NCI-H146 (cell line): ENCODE measurements at regions not wholly inside any gene's neighbourhood (a gene's known extent, or its start where the extent isn't known, plus 50 kb on each side); places are given as distances from the start of the nearest gene placed in this dataset.
A peak's percentile ranks its signal among the peaks of the same experiment; 100 is the strongest.
"Not testable (repeated sequence)": the region's sequence is repeated elsewhere in the genome, so short reads cannot be mapped to it uniquely, and the experiment has no call there.

Source experiments
- DNase-seq: peaks from one replicate; lab custom pipeline; 2025; lab: John Stamatoyannopoulos, UW

DNA sequence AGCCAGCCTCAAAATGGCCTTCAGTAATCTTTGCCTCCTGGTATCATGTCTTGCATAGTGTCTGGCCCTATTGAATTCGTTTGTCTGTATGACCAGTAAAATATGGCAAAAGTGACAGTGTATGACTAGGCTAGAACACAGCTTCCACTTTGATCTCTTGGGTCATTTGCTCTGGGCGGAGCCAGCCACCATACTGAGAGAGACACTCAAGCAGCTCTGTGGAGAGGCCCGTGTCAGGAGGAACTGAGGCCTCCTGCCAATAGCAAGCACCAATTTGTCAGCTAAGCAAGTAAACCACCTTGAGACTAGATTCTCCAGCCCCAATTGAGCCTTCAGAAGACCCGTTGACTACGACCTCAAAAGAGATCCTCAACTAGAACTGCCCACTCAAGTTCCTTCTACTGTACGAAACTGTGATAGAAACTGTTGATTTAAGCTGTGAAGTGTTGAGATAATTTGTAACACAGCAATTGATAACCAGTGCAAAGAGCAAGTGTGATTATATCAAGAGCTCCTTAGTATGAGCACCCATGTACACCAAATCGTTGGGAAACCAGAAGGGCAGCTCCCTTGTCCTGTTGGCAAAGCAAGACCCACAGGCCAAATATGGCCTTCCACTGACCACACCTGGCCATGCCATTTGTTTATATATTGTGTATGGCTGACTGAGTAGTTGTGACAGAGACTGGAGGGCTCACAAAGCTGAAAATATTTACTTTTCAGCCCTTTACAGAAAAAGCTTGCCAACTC, 52.7 kb upstream of the SERBP1 start:
- DNase-seq = no peak

DNA sequence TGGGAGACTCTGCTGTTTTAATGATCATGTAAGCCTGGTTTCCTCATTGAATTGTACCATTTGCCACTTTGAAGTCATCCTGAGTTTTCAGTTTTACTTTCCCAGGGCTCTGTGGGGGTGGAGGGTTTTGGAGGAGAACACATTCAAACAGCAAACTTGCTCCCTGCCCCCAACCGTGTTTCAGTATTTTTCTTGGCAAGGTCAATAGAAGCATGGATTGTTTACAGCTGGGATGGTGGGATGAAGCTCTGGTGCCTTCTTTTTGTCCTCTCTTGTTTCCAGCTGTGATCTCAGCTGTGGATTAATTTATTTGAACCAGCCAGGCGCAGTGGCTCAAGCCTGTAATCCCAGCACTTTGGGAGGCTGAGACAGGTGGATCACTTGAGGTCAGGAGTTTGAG, 54.3 kb upstream of the SERBP1 start:
- DNase-seq = peak; percentile 68

DNA sequence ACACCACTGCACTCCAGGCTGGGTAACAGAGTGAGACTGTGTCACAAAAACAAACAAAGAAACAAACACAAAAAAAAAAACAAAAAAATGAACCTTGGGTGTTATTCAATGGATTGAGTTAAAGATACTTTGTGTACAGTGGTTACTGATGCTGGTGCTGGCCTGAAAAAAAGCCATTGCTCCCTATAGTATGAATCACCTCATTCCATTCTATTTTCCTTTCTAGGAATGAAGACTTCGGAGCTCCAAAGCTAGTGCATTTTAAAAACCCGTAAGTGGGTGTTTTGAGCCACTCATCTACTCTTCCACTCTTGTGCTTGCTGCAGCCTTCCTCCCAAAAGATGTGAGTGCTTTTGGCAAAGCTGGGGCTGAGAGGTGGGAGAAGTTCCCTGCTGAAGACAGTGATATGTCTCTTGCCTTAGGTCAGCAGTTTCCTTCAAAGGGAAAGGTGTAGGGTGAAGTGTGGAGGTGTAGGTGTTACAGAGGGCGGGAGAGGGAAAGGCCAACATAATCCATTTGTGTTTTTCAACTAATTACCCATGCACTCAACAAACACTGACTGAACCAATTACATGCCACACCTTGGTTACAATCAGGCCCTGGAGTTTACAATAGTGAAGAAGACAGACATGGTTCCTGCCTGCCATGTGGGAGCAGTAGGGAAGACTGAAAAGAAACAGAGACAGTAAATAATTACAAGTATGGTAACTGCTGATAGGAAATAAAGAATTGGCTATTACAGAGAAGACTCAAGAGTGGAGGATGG, 55.0 kb upstream of the SERBP1 start:
- peak; percentile 80 for DNase-seq

DNA sequence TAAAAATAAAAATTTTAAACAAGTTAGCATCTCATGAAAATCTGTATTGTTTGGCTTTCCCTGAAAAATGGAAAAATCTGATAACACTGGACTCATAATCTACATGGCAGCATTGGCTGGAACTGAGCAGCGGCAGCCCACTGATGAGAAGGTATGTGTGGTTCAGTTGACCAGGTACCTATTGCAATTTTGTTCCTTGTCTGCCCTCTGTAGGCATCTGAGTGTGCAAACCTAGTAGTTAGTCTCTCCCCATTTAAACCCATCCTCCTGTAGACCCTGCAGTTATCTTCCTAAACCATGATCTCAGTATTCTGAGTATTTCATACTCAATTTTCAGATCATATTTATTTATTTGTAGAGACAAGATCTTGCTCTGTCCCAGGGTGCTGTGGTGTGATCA, 59.4 kb upstream of the SERBP1 start:
- peak; percentile 56 for DNase-seq

DNA sequence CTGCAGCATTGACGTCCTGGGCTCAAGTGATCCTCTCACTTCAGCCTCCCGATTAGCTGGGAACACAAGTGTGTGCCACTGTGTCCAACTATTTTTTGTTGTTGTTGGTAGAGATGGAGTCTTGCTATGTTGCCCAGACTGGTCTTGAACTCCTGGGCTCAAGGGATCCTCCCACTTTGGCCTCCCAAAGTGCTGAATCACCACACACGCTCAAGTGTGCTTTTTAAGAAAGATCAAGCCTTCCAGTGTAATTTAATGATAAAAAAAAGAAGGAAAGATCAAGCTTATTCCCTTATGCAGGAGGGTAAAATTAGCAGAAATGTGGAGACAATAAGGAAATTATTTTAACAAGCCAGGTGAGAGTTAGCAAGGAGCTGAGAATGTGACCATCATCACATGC, 61.1 kb upstream of the SERBP1 start:
- DNase-seq = no peak

DNA sequence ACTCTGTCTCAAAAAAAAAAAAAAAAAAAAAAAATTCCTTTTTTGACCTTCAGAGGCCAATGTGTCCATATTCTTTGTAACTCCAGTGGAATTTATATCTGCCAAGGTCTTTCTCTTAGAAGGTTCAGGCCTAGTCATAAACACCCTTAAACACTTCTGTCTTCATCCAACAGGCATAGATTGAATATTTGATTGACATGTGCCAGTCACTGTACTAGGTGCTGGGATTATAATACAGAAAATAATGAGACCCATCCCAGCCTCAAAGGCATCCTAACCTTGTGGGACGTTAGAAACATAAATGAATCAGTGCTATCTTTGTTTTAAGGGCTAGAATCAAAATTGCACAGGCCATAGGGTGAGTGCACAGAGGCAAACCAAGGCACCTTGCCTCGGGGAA, 62.9 kb upstream of the SERBP1 start:
- no peak for DNase-seq

DNA sequence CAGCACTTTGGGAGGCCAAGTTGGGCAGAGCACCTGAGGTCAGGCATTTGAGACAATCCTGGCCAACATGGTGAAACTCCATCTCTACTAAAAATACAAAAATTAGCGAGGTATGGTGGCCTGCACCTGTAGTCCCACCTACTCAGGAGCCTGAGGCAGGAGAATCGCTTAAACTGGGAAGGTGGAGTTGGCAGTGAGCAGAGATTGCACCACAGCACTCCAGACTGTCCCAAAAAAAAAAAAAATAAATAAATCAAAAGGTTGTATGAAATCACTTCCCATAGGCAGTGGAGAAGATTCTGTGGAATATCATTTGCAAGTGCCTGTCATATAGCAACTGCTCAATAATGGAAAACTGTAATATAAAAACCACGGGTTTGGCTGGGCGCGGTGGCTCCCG, 65.1 kb upstream of the SERBP1 start:
- DNase-seq = no peak

DNA sequence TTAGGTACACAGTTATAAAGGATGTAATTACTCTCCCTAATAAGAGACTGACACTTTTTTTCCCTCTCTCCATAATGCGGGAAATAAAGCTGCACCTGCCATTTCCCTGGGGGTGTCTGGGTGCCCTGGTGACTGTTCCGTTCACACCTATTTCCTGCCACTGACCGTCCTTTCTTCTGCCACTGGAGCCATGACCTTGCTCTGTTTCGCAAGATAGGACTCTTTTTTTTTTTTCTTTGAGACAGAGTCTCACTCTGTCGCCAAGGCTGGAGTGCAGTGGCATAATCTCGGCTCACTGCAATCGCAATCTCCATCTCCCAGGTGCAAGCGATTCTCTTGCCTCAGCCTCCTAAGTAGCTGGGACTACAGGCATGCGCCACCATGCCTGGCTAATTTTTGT, 66.1 kb upstream of the SERBP1 start:
- DNase-seq = peak; percentile 96

DNA sequence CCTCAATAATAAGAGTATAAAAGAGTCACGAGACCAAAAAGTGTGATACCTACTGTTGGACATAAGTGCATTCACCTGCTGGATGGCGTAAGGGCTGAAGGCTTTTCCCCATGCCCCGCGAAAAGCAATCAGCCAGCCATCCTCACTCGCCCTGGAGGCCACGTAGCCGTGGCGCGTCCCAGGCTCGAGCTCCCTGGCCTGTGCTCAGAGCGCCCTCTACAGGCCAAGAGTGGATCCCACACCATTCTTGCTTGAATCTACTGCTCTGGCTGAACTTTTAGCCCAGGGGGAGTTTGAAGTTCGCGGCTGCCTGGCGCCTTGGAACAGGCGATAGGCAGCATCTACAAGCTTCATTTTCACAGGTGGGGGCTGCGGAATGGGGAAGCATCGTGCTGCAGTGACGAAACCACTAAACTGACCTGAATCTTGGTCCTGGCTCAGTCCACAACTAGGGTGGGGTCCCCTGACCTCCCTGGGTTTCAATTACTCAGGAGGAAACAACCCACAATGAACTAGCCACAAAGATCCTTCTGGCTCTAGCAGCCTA, 70.3 kb upstream of the SERBP1 start:
- DNase-seq = peak; percentile 93

DNA sequence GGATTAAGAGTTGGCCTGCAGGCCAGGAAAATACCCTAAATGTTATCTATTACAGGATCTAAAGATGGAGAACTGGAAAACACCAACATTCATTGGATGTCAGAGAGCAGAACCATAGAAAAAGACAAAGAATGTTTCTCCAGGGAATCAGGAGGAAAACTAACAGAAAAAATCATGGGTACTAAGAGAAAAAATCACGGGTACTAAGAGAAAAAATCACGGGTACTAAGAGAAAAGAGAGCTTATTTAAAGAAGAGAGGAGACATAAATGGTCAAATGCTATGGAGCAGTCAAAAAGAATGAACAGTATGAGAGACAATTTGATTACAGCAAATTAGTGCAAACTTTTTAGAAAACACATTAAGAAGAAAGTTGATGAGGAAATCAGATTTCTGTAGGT, 73.8 kb upstream of the SERBP1 start:
- DNase-seq = no peak

DNA sequence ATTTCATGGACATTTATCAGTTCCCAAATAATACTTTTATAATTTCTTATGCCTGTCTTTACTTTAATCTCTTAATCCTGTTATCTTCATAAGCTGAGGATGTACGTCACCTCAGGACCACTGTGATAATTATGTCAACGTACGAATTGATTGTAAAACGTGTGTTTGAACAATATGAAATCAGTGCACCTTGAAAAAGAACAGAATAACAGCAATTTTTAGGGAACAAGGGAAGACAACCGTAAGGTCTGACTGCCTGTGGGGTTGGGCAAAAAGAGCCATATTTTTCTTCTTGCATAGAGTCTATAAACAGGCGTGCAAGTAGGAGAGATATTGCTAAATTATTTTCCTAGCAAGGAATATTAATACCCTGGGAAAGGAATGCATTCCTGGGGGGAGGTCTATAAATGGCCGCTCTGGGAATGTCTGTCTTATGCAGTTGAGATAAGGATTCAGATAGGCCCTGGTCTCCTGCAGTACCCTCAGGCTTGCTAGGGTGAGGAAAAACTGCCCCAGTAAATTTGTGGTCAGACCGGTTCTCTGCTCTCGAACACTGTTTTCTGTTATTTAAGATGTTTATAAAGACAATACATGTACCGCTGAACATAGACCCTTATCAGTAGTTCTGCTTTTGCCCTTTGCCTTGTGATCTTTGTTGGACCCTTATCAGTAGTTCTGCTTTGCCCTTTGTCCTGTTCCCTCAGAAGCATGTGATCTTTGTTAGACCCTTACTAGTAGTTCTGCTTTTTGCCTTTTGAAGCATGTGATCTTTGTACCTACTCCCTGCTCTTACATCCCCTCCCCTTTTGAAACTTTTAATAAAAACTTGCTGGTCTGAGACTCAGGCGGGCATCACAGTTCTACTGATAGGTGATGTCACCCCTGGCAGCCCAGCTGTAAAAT, 83.4 kb upstream of the SERBP1 start:
- not testable (repeated sequence) for DNase-seq

DNA sequence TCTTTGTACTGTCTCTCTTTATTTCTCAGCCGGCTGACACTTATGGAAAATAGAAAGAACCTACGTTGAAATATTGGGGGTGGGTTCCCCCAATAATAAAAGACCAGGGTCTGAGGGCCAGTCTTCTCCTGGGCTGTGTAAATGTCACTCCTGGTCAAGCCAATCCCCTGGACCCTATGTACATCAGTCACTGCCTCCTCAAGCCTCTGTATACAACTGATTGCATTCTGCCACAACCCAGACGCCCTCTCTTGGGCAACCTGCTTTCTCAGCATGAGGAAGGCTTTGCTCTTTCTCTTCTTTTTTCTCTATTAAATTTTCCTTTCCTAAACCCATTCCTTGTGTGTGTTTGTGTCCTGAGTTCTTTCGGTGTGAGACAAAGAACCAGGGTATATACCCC, 84.1 kb upstream of the SERBP1 start:
- DNase-seq = no peak

DNA sequence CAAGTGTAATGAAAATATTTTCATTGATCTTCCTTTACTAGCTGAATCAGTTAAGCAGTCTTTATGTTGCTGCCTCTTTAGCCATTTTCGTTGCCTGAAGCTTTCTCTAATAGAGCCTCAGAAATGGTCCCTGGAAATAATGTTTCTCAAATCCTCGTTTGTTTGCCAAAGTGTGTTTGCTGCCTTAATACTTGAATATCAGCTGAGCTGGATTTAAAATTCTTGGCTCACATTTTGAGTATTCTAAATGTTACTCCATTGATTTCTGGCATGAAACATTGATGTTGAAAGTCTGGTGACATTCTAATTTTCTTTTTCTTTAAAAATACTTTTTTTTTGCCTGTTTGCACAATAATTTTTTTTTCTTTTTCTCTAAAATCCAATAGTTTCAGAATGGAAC, 84.6 kb upstream of the SERBP1 start:
- DNase-seq = no peak

DNA sequence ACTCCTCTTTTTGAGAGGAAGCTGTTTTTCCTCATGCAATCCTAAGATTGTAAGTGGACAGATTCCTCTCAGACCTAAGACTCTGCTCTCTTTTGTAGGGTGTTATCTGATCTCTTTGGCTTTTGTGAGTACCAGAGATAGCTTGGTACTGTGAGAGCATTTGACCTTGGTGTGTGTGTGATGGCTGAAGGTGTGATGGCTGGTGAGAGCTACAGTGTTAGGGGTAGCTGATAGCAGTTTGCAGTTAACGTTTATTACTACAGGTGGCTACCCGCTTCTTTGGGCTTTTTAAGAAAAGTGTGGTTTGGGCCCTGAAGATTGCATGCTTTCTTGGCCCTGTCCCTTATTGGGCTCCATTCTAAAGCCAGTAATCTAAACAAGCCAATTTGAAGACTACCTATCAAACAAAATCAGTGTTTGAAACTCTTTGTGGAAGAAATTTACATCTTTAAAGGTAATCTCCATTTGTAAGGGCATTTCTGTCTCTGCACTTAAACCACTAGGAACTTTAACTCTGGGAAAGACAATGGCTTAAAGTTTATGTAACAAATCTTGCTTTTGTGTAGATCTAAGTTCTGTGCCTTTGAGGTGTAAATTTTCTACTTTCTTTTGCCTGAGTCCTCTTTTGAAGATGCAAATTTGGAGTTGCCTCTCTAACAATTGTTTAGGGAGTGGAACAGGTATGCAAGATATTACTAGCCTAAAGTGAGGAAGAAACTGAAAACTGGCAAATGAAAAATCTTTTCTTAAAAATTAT, 85.3 kb upstream of the SERBP1 start:
- DNase-seq = no peak

DNA sequence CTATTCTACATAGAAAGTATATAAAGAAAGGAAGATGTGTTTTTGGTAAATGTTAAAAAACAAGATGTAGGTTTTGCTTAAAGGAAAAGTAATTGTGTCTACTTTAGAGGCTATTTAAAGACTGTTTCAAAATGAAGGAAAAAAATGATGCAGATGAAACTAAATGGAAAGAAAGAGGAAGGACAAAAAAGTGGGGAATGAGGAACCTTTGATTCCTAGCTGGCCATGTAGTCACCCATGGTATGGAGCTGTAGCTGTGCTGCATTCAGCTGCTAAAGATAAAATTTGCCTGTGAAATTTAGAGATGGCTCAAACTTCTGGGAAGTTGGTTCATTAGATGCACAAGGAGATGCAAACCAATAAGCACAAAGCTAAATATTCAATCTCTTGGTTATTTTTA, 86.8 kb upstream of the SERBP1 start:
- no peak for DNase-seq

DNA sequence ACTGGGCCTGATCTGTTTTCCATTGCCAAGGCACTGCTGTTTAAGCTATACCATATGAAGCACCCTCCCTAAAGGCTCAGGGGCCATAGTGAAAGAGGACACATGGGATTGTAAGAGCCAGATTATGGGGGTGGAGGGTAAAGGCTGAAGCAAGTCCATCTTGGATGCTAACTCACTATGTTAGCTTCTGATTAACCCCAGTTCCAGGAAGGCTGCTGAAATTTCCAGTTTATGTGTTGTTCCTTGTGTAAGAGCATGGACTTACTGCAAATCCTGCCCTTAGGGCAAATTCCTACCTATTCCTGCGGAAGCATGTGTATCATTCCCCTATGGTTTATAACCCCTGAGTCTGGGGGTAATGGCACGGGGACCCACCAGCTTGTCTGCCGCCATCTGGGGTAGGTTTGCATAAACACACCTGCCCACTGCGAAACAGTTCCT, 91.8 kb upstream of the SERBP1 start:
- no peak for DNase-seq

DNA sequence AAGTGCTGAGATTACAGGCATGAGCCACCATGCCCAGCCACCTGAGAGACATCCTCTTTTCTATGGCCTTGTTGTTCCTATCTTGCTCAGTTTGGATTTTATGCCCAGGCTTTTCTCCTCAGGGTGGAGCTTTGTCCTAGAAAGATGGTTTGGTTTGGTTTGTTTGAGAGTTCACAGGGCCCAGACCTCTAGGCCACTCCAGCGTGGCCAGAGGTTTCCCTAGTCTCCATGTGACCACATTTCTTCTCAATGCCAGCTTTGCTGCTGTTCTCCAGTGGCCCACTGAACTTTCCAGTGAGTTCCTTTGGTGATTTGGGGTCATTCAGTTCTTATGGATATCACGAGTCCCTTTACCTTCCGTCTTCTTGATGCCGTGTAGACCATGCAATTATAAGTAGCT, 92.6 kb upstream of the SERBP1 start:
- no peak for DNase-seq

DNA sequence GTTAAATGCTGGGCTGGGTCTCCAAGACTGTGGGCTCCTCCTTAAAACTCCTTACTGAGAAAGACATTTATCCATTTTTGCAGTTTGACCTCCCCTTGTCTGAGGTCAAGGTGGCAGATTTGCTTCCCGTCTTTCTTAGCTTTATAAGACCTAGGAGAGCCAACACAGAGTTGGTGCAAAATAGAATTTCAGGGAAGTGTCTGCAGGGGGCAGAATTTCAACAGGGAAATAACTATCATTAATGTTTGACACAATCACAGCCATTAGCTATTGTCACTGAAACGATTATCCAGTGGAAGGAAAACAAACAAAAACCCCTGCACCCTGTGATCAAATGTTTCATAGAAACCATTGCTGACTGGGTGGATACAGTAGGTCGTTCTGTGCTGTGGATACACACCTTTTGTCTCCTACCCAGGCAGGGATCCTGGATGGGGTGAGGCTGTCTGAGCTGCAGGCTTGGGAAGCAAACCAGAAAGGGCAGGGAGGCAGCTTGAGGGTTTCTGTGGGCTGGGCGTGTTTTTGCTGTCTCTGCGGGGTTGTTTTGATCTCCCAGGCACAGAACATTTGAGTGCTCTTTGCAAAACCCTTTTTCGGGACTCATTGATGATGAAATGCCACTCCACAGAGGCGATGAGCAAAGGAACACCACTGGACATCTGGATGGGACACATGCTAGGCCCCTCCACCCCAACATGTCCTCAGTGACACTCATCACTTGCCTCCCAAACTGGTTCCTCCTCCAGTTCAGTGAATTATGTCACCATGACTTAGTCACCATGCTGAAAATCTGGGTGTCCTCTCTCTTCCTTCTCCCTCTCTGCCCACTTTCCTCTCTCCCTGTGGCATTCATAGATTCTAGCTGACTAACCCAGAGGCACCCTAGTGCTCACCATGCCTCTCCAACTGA, 94.2 kb upstream of the SERBP1 start:
- DNase-seq = peak; percentile 91

DNA sequence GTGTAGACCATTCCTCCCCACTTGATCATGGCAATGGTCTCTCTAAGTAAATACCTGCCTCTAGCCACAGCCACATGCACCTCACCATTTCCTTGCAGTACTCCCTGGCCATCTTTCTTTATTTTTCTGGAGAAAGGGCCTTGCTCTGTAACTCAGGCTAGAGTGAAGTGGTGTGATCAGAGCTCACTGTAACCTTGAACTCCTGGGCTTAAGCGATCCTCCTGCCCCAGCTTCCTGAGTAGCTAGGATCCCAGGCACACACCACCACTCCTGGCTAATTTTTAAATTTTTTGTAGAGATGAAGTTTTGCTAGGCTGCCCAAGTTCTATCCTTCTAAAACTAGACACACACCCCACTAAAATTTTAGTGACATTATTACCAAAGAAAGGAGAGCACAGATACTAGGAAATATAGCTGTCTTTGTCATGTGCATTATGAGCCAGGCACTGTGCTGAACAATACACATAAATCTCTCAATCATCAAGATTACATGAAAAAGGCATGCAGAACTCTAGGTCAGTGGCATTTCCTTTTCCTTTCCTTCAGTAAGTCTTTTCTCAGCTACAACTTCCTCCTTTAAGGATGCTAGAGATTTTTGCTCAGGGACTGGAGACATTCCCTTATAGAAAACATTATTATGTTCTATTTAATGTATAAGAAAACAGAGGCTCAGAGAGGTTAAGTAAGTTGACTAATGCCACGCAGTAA, 95.0 kb upstream of the SERBP1 start:
- no peak for DNase-seq

DNA sequence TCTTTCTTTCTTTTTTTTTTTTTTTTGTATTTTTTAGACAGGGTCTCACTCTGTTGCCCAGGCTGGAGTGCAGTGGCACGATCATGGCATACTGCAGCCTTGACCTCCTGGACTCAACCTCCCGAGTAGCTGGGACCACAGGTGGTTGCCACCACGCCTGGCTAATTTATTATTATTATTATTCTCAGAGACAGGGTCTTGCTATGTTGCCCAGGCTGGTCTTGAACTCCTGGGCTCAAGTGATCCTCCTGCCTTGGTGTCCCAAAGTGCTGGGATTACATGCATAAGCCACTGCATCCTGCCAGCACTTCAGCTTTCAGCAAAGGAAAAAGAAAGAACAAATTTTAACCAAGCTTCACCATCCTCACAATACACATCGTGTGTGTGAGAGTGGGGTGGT, 97.9 kb upstream of the SERBP1 start:
- no peak for DNase-seq
